H1 (cell line): ENCODE measurements at regions not wholly inside any gene's neighbourhood (a gene's known extent, or its start where the extent isn't known, plus 50 kb on each side); places are given as distances from the start of the nearest gene placed in this dataset.

Experiments used
- CTCF ChIA-PET: fragments of 300-600 bp; sonication (Branson Sonifier 250); formaldehyde crosslinking; loops from one replicate; lab custom pipeline; 2021; ENCODE audit not compliant: partially characterized antibody; lab: Charles Lee
- POLR2A ChIA-PET: fragments of 300-600 bp; sonication (Branson Sonifier 250); formaldehyde crosslinking; loops from one replicate; lab custom pipeline; 2021; ENCODE audit warnings: inconsistent platforms; ENCODE audit not compliant: partially characterized antibody; lab: Charles Lee
- DNase-seq, 2 experiments: peaks; one replicate each; pipeline versions ENCODE4 v3.0.0 to v3.0.0-alpha.2; 2010 to 2022; ENCODE audit warnings: low spot score in 2 of 2, low read depth in 1 of 2, mixed read lengths in 1 of 2
- FAIRE-seq: peaks from 2 replicates; lab custom pipeline; 2011; peaks lifted over from hg19 to GRCh38; lab: Jason Lieb, UNC
- H2AFZ ChIP-seq: 2 replicates; pipeline ENCODE4 v1.8.1; 2012; ENCODE audit warnings: low read length, inconsistent platforms
- H2AK5ac ChIP-seq: 2 replicates; pipeline ENCODE4 v1.6.1; 2013; ENCODE audit warnings: low read depth, low read length
- H2BK120ac ChIP-seq: replicated peaks from 2 replicates; pipeline ENCODE3; 2013; ENCODE audit warnings: low read depth, low read length, inconsistent platforms
- H2BK12ac ChIP-seq: 2 replicates; pipeline ENCODE4 v1.6.1; 2013; ENCODE audit warnings: low read depth, low read length
- H2BK15ac ChIP-seq: 2 replicates; pipeline ENCODE4 v1.6.1; 2013; ENCODE audit warnings: low read length
- H2BK20ac ChIP-seq: 2 replicates; pipeline ENCODE4 v1.6.1; 2013; ENCODE audit warnings: low read length
- H2BK5ac ChIP-seq: 2 replicates; pipeline ENCODE4 v1.6.1; 2013; ENCODE audit warnings: low read depth, low read length
- H3K14ac ChIP-seq: 2 replicates; pipeline ENCODE4 v1.6.1; 2013; ENCODE audit warnings: inconsistent platforms; ENCODE audit not compliant: insufficient read length
- H3K18ac ChIP-seq: 2 replicates; pipeline ENCODE4 v1.6.1; 2013; ENCODE audit warnings: low read length; ENCODE audit errors: extremely low read depth
- H3K23ac ChIP-seq: 2 replicates; pipeline ENCODE4 v1.6.1; 2013; ENCODE audit warnings: inconsistent platforms; ENCODE audit not compliant: insufficient read length
- H3K23me2 ChIP-seq: 2 replicates; pipeline ENCODE4 v1.6.1; 2013; ENCODE audit warnings: low read depth, low read length
- H3K27ac ChIP-seq: 2 replicates; pipeline ENCODE4 v1.6.1; 2011; ENCODE audit warnings: low read depth, low read length, inconsistent platforms
- H3K27me3 ChIP-seq, 4 experiments: replicated peaks in 1 of 4; 1 replicate in 1 of 4; 2 replicates in 3 of 4; pipeline versions ENCODE4 v1.6.1 to v1.8.1; 2011 to 2013; ENCODE audit warnings: low read length in 3 of 4, mild to moderate bottlenecking in 3 of 4, inconsistent platforms in 2 of 4, mixed read lengths in 2 of 4, moderate library complexity in 1 of 4; ENCODE audit not compliant: control insufficient read depth in 3 of 4, insufficient read depth in 3 of 4; ENCODE audit errors: extremely low read depth in 1 of 4
- H3K36me3 ChIP-seq, 4 experiments: 2 replicates each; pipeline versions ENCODE4 v1.6.1 to v1.8.1; 2011 to 2013; ENCODE audit warnings: mild to moderate bottlenecking in 4 of 4, low read length in 3 of 4, moderate library complexity in 2 of 4, control low read depth in 1 of 4, inconsistent platforms in 1 of 4; ENCODE audit not compliant: insufficient read depth in 4 of 4, control insufficient read depth in 2 of 4
- H3K4ac ChIP-seq: replicated peaks from 2 replicates; pipeline ENCODE3; 2013; ENCODE audit warnings: low read length, low read depth, mixed read lengths, inconsistent platforms; ENCODE audit not compliant: insufficient read length
- H3K4me1 ChIP-seq, 4 experiments: replicated peaks in 1 of 4; 1 replicate in 1 of 4; 2 replicates in 3 of 4; pipeline versions ENCODE4 v1.6.1 to v1.8.1; 2011 to 2013; ENCODE audit warnings: low read length in 3 of 4, inconsistent platforms in 2 of 4, mixed read lengths in 1 of 4; ENCODE audit not compliant: insufficient read depth in 4 of 4, control insufficient read depth in 3 of 4
- H3K4me2 ChIP-seq, 2 experiments: 2 replicates each; pipeline versions ENCODE4 v1.6.1 to v1.8.1; 2011 to 2013; ENCODE audit warnings: low read depth in 2 of 2, low read length in 2 of 2, control low read depth in 1 of 2, inconsistent platforms in 1 of 2, mild to moderate bottlenecking in 1 of 2; ENCODE audit not compliant: insufficient read depth in 1 of 2
- H3K4me3 ChIP-seq, 4 experiments: fragments of 200-600, 300-600 bp in 1 of 4; sonication (generic), shearing (Covaris generic), sonication (Bioruptor Twin) in 1 of 4; 2 replicates each; pipeline versions ENCODE4 v1.5.1 to v1.8.1; 2011 to 2016; ENCODE audit warnings: low read length in 4 of 4, low read depth in 3 of 4, control low read depth in 2 of 4, inconsistent platforms in 2 of 4, mild to moderate bottlenecking in 2 of 4, mixed read lengths in 1 of 4, moderate library complexity in 1 of 4; ENCODE audit not compliant: insufficient read depth in 2 of 4; ENCODE audit errors: extremely low read depth in 1 of 4
- H3K56ac ChIP-seq: replicated peaks from 2 replicates; pipeline ENCODE3; 2013; ENCODE audit warnings: low read depth, mild to moderate bottlenecking, mixed read lengths, low read length, inconsistent platforms; ENCODE audit not compliant: insufficient read length
- H3K79me1 ChIP-seq: 2 replicates; pipeline ENCODE4 v1.6.1; 2013; ENCODE audit warnings: low read depth, low read length, control low read depth
- H3K79me2 ChIP-seq, 2 experiments: 2 replicates each; pipeline versions ENCODE4 v1.6.1 to v1.8.1; 2012 to 2013; ENCODE audit warnings: low read length in 2 of 2, mild to moderate bottlenecking in 2 of 2, inconsistent platforms in 1 of 2; ENCODE audit not compliant: insufficient read depth in 2 of 2, control insufficient read depth in 1 of 2
- H3K9ac ChIP-seq, 4 experiments: replicated peaks in 1 of 4; 1 replicate in 1 of 4; 2 replicates in 3 of 4; pipeline versions ENCODE4 v1.6.1 to v1.8.1; 2011 to 2013; ENCODE audit warnings: low read depth in 3 of 4, low read length in 3 of 4, control low read depth in 2 of 4, mild to moderate bottlenecking in 2 of 4, moderate library complexity in 2 of 4, inconsistent platforms in 1 of 4; ENCODE audit errors: extremely low read depth in 1 of 4
- H3K9me3 ChIP-seq, 2 experiments: 2 replicates each; pipeline versions ENCODE4 v1.6.1 to v1.8.1; 2012 to 2013; ENCODE audit warnings: mild to moderate bottlenecking in 2 of 2, moderate library complexity in 2 of 2, control low read depth in 1 of 2, inconsistent platforms in 1 of 2, low read depth in 1 of 2, low read length in 1 of 2, mixed read lengths in 1 of 2; ENCODE audit not compliant: insufficient read depth in 2 of 2
- H4K20me1 ChIP-seq, 2 experiments: replicated peaks in 1 of 2; 2 replicates each; pipeline versions ENCODE3 to v1.8.1; 2011 to 2013; ENCODE audit warnings: inconsistent platforms in 2 of 2, low read length in 2 of 2, mild to moderate bottlenecking in 1 of 2; ENCODE audit not compliant: insufficient read depth in 2 of 2, control insufficient read depth in 1 of 2
- H4K5ac ChIP-seq: 2 replicates; pipeline ENCODE4 v1.6.1; 2013; ENCODE audit warnings: low read length, low read depth, mixed read lengths, inconsistent platforms; ENCODE audit not compliant: insufficient read length
- H4K8ac ChIP-seq: 2 replicates; pipeline ENCODE4 v1.8.0; 2013; ENCODE audit warnings: mild to moderate bottlenecking, moderate library complexity, low read length, inconsistent platforms; ENCODE audit not compliant: insufficient read depth; ENCODE audit errors: extremely low read depth
- H4K91ac ChIP-seq: replicated peaks from 2 replicates; pipeline ENCODE3; 2013; ENCODE audit warnings: low read length, mixed read lengths, inconsistent platforms; ENCODE audit not compliant: insufficient read length
- TAF7 ChIP-seq: optimal IDR thresholded peaks from 2 replicates; pipeline ENCODE3; 2011; ENCODE audit warnings: low read depth, mild to moderate bottlenecking, inconsistent platforms, low read length, moderate library complexity, borderline replicate concordance
- WGBS, 2 experiments: shearing (Covaris generic) in 1 of 2; methylation state at CpG; one replicate each; pipeline versions ENCODE4 v1.1.6 to v1.1.7; 2013 to 2015; ENCODE audit warnings: low lambda C conversion rate in 2 of 2, mixed read lengths in 2 of 2, inconsistent platforms in 1 of 2, low coverage in 1 of 2, missing lambda C conversion rate in 1 of 2; ENCODE audit not compliant: insufficient replicate concordance in 2 of 2, insufficient coverage in 1 of 2, insufficient read length in 1 of 2; ENCODE audit errors: extremely low coverage in 1 of 2, missing lambda C conversion rate in 1 of 2; 5-methylcytosine and 5-hydroxymethylcytosine counted together

DNA sequence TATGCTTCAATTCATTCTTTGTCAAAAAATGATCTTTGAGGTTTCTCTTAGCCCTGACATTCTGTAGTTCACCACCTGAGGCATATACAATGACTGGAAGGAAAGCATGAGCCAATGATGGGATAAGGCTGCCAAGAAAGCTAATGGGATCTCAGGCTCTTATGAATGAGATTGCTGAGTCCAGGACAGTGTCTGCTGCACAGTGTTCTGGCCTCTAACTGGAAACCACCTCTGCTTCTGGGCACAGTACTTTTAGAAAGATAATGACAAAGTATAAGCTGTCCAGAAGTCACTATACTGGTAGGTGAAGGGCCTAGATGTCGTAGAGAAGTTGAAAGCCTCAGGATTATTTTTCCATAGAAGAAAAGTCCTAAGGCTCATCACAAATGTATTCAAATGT lies 69.1 kb upstream of the PAPPA start:
- H2BK20ac ChIP-seq = no peak overlapping the region
- H3K9me3 ChIP-seq = no peaks in the 10 kb centered on the region
- no peak overlapping the region for H2AK5ac ChIP-seq
- no peaks in the 10 kb centered on the region; a peak in 1 of 7 replicates for H3K27me3 ChIP-seq
- no peaks in the 10 kb centered on the region for H3K79me2 ChIP-seq
- H3K9ac ChIP-seq = no peak overlapping the region
- no peak overlapping the region for H2BK120ac ChIP-seq
- H3K79me1 ChIP-seq = no peaks in the 10 kb centered on the region
- no peaks in the 10 kb centered on the region for H4K20me1 ChIP-seq
- no peak overlapping the region for H2BK5ac ChIP-seq
- CTCF ChIA-PET = interaction anchor here (0.8 kb wide), 1 partner anchor 201 kb away, joined by 3 read pairs; no protein-coding TSS in a partner anchor
- no peak for FAIRE-seq
- H3K4ac ChIP-seq = no peak overlapping the region
- no peak overlapping the region for H4K5ac ChIP-seq
- no peak overlapping the region for H3K4me3 ChIP-seq
- H2BK15ac ChIP-seq = no peak overlapping the region
- no peak overlapping the region for H4K8ac ChIP-seq
- no peak overlapping the region for H3K18ac ChIP-seq
- TF ChIP-seq TAF7 = no peak
- TF ChIP-seq, all 59 proteins: peak for 0
- Histone ChIP-seq H4K91ac (no peak overlapping the region), H3K56ac (no peak overlapping the region), H3K27ac (no peak overlapping the region), H3K36me3 (no peaks in the 10 kb centered on the region), H3K4me1 (no peaks in the 10 kb centered on the region), H3K23ac (no peak overlapping the region), H2BK12ac (no peak overlapping the region), H3K14ac (no peak overlapping the region), H3K4me2 (no peak overlapping the region), H3K23me2 (no peaks in the 10 kb centered on the region), H2AFZ (no peak overlapping the region)
- no peak for DNase-seq
- 86% methylated on average over 1 of the region's 1 CpG; no CpG with 5 or more reads in 1 of the 2 experiments for WGBS, 2 experiments
- POLR2A ChIA-PET = no interaction called here
